ENCODE measurements at regions not wholly inside any gene's neighbourhood (a gene's known extent, or its start where the extent isn't known, plus 50 kb on each side); places are given as distances from the start of the nearest gene placed in this dataset.

DNA sequence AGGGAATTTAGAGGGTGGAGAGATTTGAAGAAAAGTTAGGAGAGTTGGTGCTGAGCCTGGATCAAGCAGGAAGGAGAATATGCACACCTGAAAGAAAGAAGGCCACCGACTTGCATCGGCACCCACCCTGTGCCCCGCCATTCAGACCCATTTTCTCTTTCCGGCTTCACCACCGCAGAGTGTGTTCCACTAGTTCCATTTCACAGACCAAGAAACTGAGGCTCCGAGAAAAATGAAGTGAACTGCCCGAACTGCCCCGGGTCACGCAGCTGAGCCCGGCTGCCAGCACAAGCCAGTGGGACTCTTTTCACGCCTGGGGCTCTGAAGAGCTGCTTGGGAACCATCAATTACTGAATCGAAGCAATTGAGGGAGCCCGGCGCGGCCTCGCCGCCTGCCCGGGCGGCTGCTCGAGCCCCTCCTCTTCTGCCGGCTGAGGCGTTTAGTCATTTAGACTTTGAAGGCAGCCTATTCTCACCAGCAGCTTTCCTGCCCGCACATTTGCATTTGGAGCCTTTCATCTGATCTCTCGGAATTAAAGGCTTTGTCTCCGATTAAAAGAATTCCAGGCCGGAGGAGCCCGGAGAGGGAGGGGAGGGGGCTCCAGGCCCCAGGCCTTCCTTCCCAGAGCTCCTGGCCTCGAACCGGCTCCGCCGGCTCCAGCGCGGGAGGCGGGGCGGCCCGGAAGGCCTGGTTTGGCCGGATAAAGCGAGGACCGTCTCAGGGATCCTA is 140.2 kb upstream of the PJA1 start:
- no peak overlapping the region for H2AFZ ChIP-seq (ENCODE audit: low read length)
- H3K4me1 ChIP-seq (ENCODE audit: insufficient read depth, low read length, poor library complexity, severe bottlenecking) = no peaks in the 10 kb centered on the region
- no peaks in the 10 kb centered on the region for H3K9me3 ChIP-seq (ENCODE audit: insufficient read depth, low read depth, low read length)
- H3K79me2 ChIP-seq (ENCODE audit: insufficient read depth, low read length) = no peaks in the 10 kb centered on the region
- no peaks in the 10 kb centered on the region for H3F3A ChIP-seq (ENCODE audit: low read depth)
- no peak overlapping the region for H3K9ac ChIP-seq (ENCODE audit: low read depth, low read length, poor library complexity, severe bottlenecking)
- TF ChIP-seq, protein P1, sequence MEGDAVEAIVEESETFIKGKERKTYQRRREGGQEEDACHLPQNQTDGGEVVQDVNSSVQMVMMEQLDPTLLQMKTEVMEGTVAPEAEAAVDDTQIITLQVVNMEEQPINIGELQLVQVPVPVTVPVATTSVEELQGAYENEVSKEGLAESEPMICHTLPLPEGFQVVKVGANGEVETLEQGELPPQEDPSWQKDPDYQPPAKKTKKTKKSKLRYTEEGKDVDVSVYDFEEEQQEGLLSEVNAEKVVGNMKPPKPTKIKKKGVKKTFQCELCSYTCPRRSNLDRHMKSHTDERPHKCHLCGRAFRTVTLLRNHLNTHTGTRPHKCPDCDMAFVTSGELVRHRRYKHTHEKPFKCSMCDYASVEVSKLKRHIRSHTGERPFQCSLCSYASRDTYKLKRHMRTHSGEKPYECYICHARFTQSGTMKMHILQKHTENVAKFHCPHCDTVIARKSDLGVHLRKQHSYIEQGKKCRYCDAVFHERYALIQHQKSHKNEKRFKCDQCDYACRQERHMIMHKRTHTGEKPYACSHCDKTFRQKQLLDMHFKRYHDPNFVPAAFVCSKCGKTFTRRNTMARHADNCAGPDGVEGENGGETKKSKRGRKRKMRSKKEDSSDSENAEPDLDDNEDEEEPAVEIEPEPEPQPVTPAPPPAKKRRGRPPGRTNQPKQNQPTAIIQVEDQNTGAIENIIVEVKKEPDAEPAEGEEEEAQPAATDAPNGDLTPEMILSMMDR (conservative IDR thresholded peaks at IDR 0.05; ENCODE audit: low read length) = no peak
- TF ChIP-seq EZH2phosphoT487 (IDR thresholded peaks at IDR 0.05; ENCODE audit: borderline replicate concordance) = no peak
- H3K9me2 ChIP-seq (replicated peaks; ENCODE audit: low read depth, low read length) = no peaks in the 10 kb centered on the region
- no peaks in the 10 kb centered on the region for H3K36me3 ChIP-seq (ENCODE audit: insufficient read depth, low read length)
- H3K4me3 ChIP-seq (ENCODE audit: low read length, poor library complexity, severe bottlenecking) = no peak overlapping the region
- no peaks in the 10 kb centered on the region for H4K20me1 ChIP-seq (ENCODE audit: insufficient read depth, low read length, poor library complexity, severe bottlenecking)
- H3K27me3 ChIP-seq (ENCODE audit: insufficient read depth, low read length, poor library complexity, severe bottlenecking) = no peaks in the 10 kb centered on the region
- H3K4me2 ChIP-seq (ENCODE audit: low read depth, low read length, poor library complexity, severe bottlenecking) = no peak overlapping the region

DNA sequence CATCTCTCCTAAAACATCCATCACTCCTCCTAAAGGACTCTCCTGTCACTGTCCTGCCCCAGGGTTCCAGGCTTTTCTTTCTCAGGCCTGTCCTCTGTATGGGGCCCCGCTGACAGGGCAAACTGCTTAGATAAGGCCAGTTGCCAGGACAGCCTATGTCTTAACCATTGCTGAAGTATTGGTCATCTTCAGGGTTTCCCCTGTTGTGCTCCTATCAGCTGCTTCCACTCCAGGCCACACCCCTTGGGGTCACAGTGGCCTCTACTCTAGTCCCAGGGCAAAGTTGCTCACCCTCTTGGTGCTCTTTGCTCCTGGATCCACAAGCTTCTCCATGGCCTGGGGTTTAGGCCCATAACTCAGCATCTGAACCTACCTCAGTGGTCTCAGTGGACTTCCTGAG is 138.0 kb upstream of the PJA1 start:
- Histone ChIP-seq H3K27me3 (ENCODE audit: insufficient read depth, low read length, poor library complexity, severe bottlenecking) (no peaks in the 10 kb centered on the region), H2AFZ (ENCODE audit: low read length) (no peak overlapping the region), H3K9me3 (ENCODE audit: insufficient read depth, low read depth, low read length) (no peaks in the 10 kb centered on the region), H4K20me1 (ENCODE audit: insufficient read depth, low read length, poor library complexity, severe bottlenecking) (no peaks in the 10 kb centered on the region), H3F3A (ENCODE audit: low read depth) (no peaks in the 10 kb centered on the region), H3K36me3 (ENCODE audit: insufficient read depth, low read length) (no peaks in the 10 kb centered on the region), H3K4me2 (ENCODE audit: low read depth, low read length, poor library complexity, severe bottlenecking) (no peak overlapping the region), H3K4me1 (ENCODE audit: insufficient read depth, low read length, poor library complexity, severe bottlenecking) (no peaks in the 10 kb centered on the region), H3K4me3 (ENCODE audit: low read length, poor library complexity, severe bottlenecking) (no peak overlapping the region), H3K9ac (ENCODE audit: low read depth, low read length, poor library complexity, severe bottlenecking) (no peak overlapping the region), H3K79me2 (ENCODE audit: insufficient read depth, low read length) (no peaks in the 10 kb centered on the region), H3K9me2 (replicated peaks; ENCODE audit: low read depth, low read length) (no peaks in the 10 kb centered on the region)
- no peak for TF ChIP-seq EZH2phosphoT487 (IDR thresholded peaks at IDR 0.05; ENCODE audit: borderline replicate concordance)
- TF ChIP-seq, protein P1 (conservative IDR thresholded peaks at IDR 0.05; ENCODE audit: low read length) = no peak

DNA sequence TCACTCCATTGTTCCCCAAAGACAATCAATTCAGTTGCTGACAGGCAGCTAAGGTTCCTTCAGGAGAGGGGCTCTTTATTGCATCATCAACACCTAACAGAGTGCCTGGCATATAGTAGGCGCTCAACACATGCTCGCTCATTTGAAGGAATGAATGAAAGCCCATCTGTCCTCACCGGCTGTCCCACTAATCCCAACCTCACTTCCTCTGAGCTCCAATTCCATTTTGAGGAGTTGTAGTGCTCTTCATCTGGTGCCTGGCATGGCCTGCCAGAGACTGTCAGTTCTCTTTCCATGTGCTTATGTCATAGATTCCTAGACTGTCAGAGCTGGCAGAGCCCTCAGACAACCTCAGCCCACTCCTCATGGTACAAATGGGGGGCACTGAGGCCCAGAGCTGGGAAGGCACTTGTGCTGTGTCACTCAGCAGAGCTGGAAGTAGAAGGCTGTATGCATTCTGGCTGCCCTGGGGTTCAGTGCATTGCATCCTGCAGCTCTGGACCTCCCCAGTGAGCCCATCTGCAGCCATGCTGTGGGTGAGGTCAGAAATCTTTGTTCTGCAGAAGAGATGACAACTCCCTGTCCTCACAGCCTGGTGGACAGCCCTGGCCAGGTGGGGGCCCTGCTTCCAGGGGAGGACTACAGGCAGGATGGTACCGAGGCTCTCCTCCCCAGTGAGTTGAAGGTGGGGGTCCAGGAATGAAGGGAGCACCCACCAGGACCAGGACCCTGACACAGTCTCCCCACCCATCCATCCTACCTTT is 134.9 kb upstream of the PJA1 start:
- no peaks in the 10 kb centered on the region for H3K9me3 ChIP-seq (ENCODE audit: insufficient read depth, low read depth, low read length)
- H3F3A ChIP-seq (ENCODE audit: low read depth) = no peaks in the 10 kb centered on the region
- no peak overlapping the region for H3K4me2 ChIP-seq (ENCODE audit: low read depth, low read length, poor library complexity, severe bottlenecking)
- no peaks in the 10 kb centered on the region for H3K27me3 ChIP-seq (ENCODE audit: insufficient read depth, low read length, poor library complexity, severe bottlenecking)
- no peak overlapping the region for H3K4me3 ChIP-seq (ENCODE audit: low read length, poor library complexity, severe bottlenecking)
- no peak overlapping the region for H2AFZ ChIP-seq (ENCODE audit: low read length)
- H3K4me1 ChIP-seq (ENCODE audit: insufficient read depth, low read length, poor library complexity, severe bottlenecking) = no peaks in the 10 kb centered on the region
- H3K9me2 ChIP-seq (replicated peaks; ENCODE audit: low read depth, low read length) = no peaks in the 10 kb centered on the region
- H4K20me1 ChIP-seq (ENCODE audit: insufficient read depth, low read length, poor library complexity, severe bottlenecking) = no peaks in the 10 kb centered on the region
- H3K9ac ChIP-seq (ENCODE audit: low read depth, low read length, poor library complexity, severe bottlenecking) = no peak overlapping the region
- TF ChIP-seq EZH2phosphoT487 (IDR thresholded peaks at IDR 0.05; ENCODE audit: borderline replicate concordance) = no peak
- TF ChIP-seq, protein P1 (conservative IDR thresholded peaks at IDR 0.05; ENCODE audit: low read length) = no peak
- H3K36me3 ChIP-seq (ENCODE audit: insufficient read depth, low read length) = no peaks in the 10 kb centered on the region
- H3K79me2 ChIP-seq (ENCODE audit: insufficient read depth, low read length) = no peaks in the 10 kb centered on the region

Measured in Loucy (cell line).